ENCODE measurements at regions not wholly inside any gene's neighbourhood (a gene's known extent, or its start where the extent isn't known, plus 50 kb on each side); places are given as distances from the start of the nearest gene placed in this dataset.

DNA sequence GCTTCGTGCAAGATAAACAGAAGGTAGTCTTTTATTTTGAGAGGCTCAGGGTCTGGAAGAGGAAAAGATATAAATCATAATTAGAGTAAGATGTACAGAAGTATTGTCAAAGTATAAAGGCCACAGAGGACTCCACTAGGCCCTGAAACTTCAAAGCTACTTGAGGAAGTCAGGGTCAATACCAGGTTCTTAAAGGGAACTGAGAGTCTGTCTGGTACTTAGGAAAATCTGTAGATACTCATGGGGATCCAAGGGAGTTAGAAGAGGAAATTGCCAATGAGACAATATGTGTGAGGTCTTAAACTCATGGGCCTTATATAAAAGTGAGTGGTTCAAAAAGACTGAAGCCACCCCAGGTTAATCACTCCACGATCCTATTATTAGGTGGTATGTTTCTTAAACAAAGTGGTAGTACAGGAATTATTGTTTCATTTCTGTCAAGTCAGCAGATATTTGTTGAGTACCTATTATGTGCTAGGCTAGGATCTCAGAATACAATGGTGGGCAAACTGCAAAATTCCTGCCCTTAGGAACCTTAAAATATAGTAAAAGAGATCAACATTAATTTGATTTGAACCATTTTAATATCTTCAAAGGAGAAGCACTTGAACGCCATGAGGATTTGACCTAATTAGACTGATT lies 314.6 kb downstream of the ADAMTS20 start:
- Histone ChIP-seq H3K23me2 (ENCODE audit: insufficient read length, low read depth, low read length, poor library complexity, severe bottlenecking) (no peaks in the 10 kb centered on the region), H3K79me2 (ENCODE audit: insufficient read depth, low read length) (no peaks in the 10 kb centered on the region), H2BK5ac (ENCODE audit: insufficient read length, low read length) (no peak overlapping the region), H3T11ph (ENCODE audit: low read length) (no peak overlapping the region), H2BK12ac (ENCODE audit: insufficient read length, low read depth, low read length) (no peak overlapping the region), H3K27me3 (ENCODE audit: insufficient read depth, low read length) (no peaks in the 10 kb centered on the region), H3K27ac (ENCODE audit: insufficient read length, low read depth, low read length) (no peak overlapping the region), H4K91ac (ENCODE audit: insufficient read length, low read depth, low read length) (no peak overlapping the region), H2BK120ac (ENCODE audit: low read depth, low read length, poor library complexity, severe bottlenecking) (no peak overlapping the region), H3K9me3 (ENCODE audit: control insufficient read depth, low read depth, low read length) (no peaks in the 10 kb centered on the region), H4K5ac (ENCODE audit: insufficient read length, low read depth, low read length) (no peak overlapping the region), H3K79me1 (ENCODE audit: insufficient read depth, low read depth, low read length, poor library complexity, severe bottlenecking) (no peaks in the 10 kb centered on the region), H2BK20ac (ENCODE audit: low read depth, low read length, poor library complexity, severe bottlenecking) (no peak overlapping the region), H3K18ac (ENCODE audit: insufficient read length, low read depth, low read length) (no peak overlapping the region), H3K14ac (ENCODE audit: insufficient read depth, low read length) (no peak overlapping the region), H2BK15ac (ENCODE audit: low read depth, low read length) (no peak overlapping the region), H2AK5ac (ENCODE audit: insufficient read length, low read length) (no peak overlapping the region), H3K4me1 (ENCODE audit: insufficient read depth, low read length) (no peaks in the 10 kb centered on the region), H3K23ac (ENCODE audit: insufficient read length, low read depth, low read length) (no peak overlapping the region), H3K4me2 (ENCODE audit: insufficient read depth, insufficient read length, low read length) (no peak overlapping the region), H4K20me1 (ENCODE audit: control insufficient read depth, insufficient read depth, insufficient read length) (no peaks in the 10 kb centered on the region), H3K56ac (ENCODE audit: insufficient read length, low read depth, low read length) (no peak overlapping the region), H3K4ac (ENCODE audit: low read depth, low read length) (no peak overlapping the region), H3K9ac (ENCODE audit: extremely low read depth, insufficient read length, low read length) (no peak overlapping the region), H4K8ac (replicated peaks; ENCODE audit: insufficient read length, low read depth, low read length) (no peak overlapping the region), H2AFZ (ENCODE audit: low read length) (no peak overlapping the region)
- Mint-ChIP-seq H3K27ac (no peak overlapping the region), H3K9me3 (peaks cover 3 to 4% of the 10 kb centered on the region in 2 experiments; a peak in 4 of 5 replicates), H3K36me3 (ENCODE audit: insufficient read depth in 1 of 3, low read depth in 3 of 3) (no peaks in the 10 kb centered on the region; a peak in 1 of 7 replicates), H3K4me1 (0 out of 4 replicates have a peak, but pooled peaks cover 2 to 3% of the 10 kb centered on the region in 2 experiments), H3K27me3 (ENCODE audit: low read depth) (no peaks in the 10 kb centered on the region), H3K4me3 (no peak overlapping the region)
- no CpG with 5 or more reads among the region's 3 CpGs for WGBS (ENCODE audit: extremely low coverage, insufficient read length, low lambda C conversion rate)
- TF ChIP-seq, protein P1, sequence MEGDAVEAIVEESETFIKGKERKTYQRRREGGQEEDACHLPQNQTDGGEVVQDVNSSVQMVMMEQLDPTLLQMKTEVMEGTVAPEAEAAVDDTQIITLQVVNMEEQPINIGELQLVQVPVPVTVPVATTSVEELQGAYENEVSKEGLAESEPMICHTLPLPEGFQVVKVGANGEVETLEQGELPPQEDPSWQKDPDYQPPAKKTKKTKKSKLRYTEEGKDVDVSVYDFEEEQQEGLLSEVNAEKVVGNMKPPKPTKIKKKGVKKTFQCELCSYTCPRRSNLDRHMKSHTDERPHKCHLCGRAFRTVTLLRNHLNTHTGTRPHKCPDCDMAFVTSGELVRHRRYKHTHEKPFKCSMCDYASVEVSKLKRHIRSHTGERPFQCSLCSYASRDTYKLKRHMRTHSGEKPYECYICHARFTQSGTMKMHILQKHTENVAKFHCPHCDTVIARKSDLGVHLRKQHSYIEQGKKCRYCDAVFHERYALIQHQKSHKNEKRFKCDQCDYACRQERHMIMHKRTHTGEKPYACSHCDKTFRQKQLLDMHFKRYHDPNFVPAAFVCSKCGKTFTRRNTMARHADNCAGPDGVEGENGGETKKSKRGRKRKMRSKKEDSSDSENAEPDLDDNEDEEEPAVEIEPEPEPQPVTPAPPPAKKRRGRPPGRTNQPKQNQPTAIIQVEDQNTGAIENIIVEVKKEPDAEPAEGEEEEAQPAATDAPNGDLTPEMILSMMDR (conservative IDR thresholded peaks at IDR 0.05): no peak
- no peak for DNase-seq
